GM18873 (cell line): ENCODE measurements at regions not wholly inside any gene's neighbourhood (a gene's known extent, or its start where the extent isn't known, plus 50 kb on each side); places are given as distances from the start of the nearest gene placed in this dataset.

ENCODE experiments used
- ATAC-seq: cut with Tn5 transposase; IDR thresholded peaks from one replicate; pipeline ENCODE4 v1.9.1; 2021; ENCODE audit warnings: mild to moderate bottlenecking, moderate library complexity, moderate number of reproducible peaks; ENCODE audit not compliant: unreplicated experiment, low FRiP score

DNA sequence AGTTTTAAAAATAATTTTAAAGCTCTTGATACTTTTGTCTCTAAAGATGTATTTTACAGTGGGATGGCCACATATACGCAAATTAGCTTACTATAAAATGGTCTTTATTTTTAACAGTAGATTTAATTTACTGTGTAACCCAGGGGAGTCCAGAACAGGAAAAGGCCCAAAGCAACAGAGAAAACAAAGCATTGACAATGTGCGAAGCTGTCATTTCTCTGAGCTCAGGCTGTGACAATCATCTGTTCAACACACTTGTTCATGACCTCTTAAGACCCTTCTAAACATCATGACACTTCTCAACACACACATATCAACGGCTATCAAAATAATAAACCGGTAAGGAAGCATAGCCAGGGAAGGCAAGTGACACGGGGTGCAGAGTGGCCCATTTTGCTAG is 499.6 kb upstream of the MPDZ start:
- no peak for ATAC-seq

DNA sequence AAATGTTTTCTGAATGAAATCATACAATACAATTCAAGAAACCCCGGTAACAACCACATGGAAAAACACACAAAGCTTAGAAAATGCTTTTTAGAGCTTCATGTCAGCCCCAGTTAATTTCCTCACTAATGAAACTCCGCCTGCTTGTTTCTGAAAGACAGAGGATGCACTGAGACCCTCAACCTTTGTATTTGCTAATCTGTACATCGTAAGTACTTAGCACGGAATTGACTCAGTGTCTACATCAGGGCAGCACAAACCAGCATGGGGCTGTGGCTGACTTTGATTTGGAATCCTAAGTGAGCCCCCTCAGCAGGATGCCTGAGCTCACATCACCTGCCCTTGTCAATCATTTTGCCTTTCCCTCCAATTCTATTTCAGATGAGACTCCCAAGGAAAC is 499.1 kb upstream of the MPDZ start:
- no peak for ATAC-seq

DNA sequence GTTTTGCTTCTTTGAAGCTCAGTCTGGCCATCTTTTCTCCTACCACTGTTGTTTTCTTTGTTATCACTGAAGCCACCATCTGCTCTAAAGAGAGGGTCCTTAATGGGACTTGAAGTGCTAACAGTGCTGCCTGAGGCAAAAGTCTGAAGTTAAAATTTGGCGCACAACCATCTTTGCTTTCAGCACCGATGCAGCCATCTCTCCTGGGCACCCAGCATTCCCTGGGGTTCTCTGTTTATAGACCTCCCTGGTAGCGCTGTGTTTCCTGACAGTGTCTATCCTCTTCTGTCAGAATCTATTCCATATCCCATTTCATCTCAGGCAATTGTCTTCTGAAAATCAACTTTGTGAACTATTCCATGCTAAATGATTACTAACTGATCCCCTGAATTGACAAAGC is 491.5 kb upstream of the MPDZ start:
- ATAC-seq, result no peak

DNA sequence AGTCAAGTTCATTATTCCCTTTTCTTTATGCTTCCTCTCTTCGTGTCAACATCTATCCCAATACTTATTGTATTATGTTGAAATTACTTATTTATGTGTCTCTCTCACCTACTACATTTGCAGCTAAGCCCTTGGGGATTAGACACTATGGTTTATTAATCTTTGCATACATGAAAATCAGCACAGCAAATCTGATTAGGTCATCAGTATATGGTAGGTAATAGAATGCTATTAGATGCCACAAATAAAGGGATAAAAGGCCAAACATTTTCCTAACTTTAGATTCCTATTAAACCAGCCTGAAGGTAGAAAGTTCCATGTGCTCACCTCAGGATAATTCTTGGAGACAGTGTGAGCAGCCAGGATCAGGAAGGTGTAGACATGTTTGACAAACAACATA is 490.1 kb upstream of the MPDZ start:
- no peak for ATAC-seq

DNA sequence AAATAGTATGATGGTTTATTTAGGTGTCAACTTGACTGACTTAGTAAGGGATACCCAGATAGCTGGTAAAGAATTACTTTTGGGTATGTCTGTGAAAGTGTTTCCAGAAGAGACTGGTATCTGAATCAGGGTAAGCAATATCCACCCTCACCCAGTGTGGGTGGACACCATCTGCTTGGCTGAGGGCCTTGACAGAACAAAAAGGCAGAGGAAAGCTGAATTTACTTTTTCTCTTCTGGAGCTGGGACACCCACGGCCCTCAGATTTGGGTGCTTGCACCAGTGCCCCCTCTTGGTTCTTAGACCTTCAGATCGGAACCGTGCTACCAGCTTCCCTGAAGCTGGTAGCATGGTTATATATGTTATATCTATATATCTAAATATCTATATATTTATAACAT is 489.5 kb upstream of the MPDZ start:
- ATAC-seq, result no peak

DNA sequence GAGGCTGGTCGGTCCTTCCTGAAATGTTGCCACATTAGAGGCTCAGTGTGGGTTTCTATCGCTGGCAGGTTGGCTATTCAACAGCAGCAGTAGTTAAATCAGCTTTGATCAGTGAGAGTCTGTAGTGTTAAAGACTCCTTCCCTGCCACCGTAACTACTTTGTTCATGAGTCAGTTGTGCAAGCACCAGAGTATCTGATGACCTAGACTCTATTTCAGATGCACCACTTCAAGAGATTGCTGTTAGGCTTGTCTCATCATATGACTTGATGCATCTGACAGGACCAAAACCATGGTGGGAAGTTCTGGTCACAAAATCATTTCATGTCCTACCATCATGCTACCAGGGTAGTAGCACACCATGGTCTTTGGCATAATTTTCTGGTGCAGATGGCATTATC is 482.7 kb upstream of the MPDZ start:
- no peak for ATAC-seq

DNA sequence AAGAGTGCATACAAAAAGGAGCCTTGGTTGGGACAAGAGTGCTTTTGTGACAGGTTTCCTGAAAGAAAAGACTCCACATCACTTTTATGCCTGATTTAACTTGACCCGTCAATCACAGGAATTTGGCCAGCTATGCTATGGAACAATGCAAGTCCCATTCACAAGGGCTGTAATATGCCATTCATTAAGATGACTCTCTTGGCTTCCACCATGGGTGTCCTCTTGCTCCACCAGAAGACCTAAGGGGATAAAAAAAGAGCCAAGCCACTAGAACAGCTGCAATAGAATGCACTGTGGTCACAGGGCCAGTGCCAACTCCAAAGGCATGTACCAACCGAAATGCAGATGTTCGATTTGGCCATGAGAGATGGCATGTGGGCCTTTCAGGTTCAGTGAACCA is 480.1 kb upstream of the MPDZ start:
- ATAC-seq, result no peak

DNA sequence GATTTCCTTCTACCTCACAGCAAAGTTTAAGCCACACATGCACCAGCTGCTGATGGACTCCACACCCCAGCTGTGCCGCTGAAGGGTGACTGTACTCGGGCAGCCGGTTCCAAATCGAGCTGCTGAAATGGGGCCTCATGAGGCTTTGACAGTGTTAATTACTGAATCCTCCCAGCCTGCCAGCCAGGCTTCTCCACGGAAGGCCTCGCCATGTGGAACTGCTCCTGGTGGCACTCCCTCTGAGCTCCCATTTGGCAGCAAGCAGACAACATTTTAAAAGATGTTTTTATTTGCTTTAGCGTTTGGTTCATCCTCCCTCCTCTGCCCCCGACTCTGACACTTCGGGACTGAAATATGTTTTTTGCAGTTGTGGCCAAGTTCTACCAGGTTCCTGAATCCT is 479.4 kb upstream of the MPDZ start:
- no peak for ATAC-seq

DNA sequence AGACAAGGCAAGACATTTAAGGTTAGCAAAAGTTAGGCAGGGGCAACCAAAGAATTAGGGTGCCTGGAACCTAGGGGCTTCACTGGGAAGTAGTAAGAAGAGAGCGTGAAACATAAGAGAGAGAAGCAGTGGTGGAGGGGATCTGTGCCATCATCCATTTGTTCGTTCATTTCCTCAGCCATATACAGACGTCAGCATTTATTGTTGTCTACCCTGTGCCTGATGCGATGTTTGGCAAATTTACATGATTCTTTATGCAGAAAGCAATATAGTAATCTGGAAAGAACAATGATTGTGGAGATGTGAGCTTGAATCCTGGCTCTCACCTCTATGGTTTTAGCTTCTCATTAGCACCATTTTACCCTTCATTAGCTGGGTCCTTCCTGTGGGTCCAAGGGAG is 477.5 kb upstream of the MPDZ start:
- ATAC-seq, result no peak

DNA sequence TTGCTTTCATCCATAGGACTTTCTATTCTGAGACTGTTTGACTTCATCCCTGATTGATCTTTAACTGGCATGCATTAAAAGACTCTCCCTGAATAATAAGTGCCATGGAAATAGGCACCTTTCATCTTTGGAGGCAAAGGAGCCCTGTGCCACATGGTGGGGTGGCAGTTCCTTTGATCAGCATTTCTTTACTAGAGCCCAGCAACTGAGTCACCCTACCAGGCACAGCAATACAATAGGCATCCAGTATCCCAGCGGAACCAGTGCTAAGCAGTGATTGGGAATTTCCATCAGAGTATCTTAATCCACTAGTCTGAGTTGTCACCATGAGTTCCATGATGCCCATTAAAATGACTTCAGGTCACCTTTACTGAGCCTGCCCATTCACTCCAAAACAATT is 476.1 kb upstream of the MPDZ start:
- no peak for ATAC-seq

DNA sequence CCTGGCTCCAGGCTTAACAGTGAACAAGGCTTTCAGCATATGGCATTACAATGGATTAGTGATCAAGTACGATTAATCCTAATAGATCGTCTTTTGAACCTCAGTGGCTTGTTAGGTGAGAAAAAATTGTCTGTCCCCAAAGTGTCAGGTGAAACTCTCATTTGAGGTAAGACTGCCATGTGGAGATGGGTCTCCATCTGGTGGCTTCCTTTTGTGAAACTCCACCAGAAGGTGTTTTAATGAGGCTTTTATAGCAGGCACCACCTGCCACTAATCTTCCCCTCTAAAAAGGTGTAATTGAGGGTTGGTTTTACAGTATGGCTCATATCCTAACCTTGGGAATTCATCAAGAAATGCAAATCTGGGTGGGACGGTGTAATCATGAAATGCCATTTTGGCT is 471.1 kb upstream of the MPDZ start:
- ATAC-seq, result no peak

DNA sequence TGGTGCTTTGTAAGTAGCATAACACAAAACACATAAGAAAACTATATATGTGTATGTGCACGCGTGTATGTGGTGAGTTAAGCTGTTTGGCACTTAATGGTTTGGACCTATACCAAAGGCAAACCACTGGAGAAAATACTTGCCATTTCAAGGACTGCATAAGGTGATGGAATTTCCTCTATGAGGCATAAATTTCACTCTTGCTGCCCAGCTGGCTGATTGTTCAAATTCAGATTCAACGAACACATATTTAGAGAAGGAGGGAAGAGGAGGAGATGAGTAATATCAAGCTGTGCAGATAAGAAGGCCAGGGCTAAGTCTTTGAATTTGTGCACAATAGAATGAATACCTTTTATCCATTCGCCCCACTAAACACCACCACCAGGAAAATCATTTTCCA is 470.6 kb upstream of the MPDZ start:
- no peak for ATAC-seq

DNA sequence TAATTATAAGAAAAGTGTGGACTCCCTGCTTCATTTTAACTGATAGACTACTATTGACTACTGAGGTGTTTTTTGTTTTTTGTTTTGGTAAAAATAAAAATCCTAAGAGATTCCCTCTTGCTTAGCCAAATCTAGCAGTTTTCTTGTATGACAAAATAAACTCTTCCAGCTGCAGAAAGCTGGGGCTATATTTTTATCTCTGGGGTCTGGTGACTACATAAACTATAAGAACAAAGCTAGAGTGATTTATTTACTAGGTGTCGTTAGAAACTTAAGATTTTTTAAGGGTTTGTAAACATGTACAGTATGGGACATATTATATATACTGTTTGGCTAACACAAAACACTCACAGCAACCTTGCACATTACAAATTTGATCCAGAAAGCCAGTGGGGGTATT is 467.4 kb upstream of the MPDZ start:
- ATAC-seq, result no peak

DNA sequence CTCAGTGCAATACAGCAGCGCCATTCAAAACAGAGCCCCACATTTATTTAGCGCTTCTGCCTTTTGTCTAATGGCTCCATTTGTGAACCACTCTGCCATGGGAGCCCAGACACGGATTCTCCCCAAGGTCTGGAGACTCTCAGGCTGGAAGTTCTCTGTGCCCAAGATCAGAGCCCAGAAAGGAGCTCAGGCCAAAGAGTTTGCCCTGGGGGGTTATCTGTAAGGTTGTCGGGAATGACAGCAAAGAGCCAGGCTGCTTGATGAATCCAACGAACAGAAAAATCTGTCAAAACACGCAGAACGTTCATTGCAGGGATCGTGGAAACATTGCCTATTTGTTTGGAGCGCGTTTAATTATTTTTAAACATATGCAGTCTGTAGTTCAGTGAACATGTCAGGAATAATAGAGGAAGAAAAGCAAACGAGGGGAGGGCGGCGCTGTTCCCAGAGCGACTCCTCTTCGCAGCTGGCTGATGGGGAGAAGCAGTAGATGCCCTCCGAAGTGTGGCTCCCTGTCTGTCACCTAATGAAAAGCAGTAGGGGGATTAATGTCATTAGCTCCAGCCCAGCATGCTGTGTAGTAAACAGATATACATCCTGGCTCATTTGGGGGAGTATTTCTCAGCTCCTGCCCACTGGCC is 464.9 kb upstream of the MPDZ start:
- no peak for ATAC-seq

DNA sequence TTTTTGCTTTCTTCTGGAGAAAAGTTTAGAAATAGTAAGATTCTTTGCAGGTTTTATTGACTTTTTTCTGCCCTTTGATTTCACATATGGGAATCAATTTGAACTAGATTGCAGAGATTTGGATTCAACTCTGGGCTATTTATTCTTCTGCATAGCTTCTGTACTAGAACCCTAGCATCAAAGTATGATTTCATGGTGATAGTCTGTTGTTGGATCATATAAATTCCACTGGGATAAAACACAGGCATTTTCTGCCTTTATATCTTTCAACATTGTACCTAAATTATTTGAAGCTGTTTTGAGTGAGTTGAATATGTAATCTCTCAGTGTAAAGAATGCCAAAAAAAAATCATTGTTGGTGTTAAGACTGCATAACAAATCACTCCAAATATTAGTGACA is 458.4 kb upstream of the MPDZ start:
- no peak for ATAC-seq

DNA sequence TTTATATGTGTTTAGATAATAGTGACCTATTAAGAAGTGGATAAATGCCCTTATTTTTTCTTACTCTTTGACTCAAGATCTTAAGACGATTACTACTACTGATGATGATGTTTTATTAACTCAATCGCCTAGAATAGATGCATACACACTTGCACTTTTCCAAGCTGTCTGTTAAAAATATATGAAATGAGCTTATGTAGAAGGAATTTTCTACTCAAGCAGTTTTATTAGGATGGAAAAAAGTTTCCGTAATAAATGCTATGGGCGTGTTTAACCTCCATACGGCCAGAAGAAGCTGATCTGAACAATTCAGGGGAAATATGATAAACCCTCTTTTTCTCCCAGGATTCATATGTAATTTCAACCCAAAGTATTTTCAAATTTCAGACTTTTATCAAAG is 455.7 kb upstream of the MPDZ start:
- ATAC-seq, result no peak

DNA sequence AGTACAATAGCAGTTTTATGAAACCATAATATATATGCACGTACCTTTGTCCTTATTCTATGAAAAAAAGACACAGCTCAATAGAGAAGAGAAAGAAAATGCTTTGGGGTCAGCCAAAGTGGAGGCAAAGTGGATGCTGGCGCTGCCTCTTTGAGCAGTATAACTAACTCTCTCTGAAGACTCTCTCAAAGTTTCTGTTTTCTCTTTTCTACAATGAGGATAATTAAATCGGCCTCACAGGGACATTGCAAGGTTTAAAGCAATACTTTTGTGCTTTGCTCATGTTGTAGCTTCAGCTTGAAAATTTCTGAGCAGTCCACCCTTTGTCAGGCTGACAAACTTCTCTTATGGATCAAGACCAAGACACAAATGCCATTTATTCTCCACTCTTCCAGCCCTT is 455.1 kb upstream of the MPDZ start:
- ATAC-seq, result no peak

DNA sequence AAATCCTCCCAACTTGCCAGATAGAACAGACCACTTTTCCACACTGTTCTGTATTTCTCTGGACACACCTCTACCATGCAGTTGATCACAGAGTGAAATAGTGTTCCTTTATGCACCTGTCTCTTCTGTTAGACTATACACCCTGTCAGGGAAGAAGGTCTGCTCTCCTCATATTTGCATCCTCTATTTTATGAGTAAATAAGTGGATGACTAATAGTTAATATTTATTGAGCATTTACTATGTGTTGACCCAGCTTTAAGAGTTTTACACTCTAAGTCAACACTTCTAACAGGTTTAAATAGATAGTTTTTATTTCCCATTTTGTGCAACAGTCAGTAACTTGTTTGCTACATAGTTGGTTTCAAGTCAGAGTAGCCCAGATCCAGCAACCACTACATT is 452.8 kb upstream of the MPDZ start:
- ATAC-seq, result no peak

DNA sequence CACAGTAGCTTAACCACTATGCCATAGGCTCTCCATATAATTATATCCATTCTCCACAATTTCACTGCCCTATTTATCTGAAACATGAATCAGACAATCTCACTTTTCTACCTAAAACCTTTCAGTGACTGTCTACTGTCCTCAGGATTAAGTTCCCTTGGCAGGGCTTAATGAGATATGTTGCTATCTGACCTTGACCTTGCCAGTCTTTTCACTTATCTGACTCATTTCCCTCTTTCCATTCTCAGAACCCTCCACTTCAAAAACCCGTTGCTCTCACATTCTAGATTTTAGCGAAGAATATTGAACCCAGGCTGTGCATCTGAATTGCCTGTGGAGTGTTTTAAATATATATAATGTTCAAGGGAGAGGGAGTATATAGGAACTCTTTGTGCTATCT is 452.1 kb upstream of the MPDZ start:
- ATAC-seq, result no peak

DNA sequence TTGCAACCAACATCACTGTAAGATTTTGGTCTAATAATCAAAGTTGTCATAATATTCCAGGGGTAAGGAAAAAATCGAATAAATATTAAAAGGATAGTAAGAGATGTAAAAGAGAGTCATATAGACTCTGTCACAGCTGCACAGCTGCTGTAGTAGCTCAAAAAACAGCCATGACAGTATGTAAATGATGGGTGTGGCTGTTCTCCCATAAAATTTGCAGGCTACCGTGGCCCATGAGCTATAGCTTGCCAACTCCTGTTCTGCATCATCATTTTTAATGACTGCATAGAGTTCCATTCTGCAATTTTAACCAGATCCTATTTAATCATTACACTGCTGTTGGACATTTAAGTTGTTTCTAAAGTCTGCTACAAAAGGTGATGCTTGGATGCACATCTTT is 450.5 kb upstream of the MPDZ start:
- no peak for ATAC-seq

DNA sequence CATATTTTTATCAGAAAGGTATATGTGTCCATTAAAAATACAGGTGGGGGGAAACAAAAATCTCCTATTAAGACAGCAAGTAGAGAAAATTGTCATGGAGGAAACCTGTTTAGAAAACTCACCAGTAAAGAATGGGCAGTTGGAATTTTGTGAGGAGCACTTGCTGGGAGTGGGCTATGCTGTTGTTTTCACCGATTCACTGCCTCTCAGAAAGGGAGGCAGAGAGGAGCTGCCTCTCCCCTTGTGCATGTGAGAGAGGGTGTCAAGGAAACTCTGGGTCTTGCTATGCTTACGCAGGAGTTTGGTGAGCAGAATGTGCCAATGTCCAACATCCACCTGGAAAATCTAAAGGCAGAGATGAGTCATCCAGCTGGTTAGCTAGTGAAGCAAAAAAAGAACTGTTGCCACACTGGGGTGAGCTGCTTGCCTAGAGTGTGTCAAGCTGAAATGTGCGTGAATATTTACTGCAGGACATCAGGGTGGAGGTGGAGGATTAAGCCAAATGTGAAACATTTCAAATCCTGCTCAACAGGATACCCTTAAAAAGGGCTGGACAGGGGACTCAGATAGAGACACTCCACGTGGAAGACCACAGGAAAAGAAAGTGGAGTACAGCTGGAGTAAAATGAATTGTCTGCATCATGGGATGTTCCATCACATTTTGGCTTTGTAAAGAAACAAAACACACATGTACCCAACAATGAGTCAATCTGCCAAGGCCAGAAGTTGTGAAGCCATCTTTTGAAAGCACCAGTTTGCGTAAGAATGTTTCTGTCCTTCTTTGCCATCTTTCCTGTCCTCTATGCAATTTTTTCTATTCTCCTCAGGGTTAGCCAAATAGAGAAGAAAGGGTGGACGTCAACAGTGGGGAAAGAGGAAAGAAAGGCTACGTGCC is 449.7 kb upstream of the MPDZ start:
- ATAC-seq, result no peak

DNA sequence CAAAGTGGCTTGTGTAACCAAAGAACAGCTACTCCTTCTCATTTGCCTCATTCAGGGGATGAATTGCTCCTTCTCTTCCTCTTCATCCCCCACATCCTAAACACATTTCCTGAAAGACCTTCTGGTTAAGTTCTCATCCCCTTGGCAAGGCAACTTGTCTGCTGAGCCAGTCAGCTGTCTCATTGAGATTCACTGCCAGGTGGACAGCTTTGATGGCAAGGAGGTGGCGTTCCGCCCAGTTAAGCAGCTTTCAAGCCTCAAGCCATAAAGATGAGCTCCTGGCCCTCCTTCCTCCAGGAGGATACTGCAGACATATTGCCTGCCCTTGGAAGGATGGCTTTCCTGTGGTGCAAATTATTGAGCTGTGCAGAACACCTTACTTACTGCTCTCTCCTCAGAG is 448.6 kb upstream of the MPDZ start:
- ATAC-seq, result no peak
